Kidney epithelial cell (primary cell): ENCODE measurements at regions not wholly inside any gene's neighbourhood (a gene's known extent, or its start where the extent isn't known, plus 50 kb on each side); places are given as distances from the start of the nearest gene placed in this dataset.
"Not testable (repeated sequence)": the region's sequence is repeated elsewhere in the genome, so short reads cannot be mapped to it uniquely, and the experiment has no call there.

Experiments
- DNase-seq: peaks from one replicate; pipeline ENCODE4 v3.0.0-alpha.2; 2010; ENCODE audit warnings: low read depth
- H3K27me3 ChIP-seq: 2 replicates; pipeline ENCODE4 v1.6.0; 2011; ENCODE audit warnings: low read length; ENCODE audit not compliant: control insufficient read depth, insufficient read depth
- H3K36me3 ChIP-seq: 2 replicates; pipeline ENCODE4 v1.5.1; 2011; ENCODE audit warnings: low read length; ENCODE audit not compliant: control insufficient read depth, insufficient read depth
- H3K4me3 ChIP-seq: 2 replicates; pipeline ENCODE4 v1.5.1; 2011; ENCODE audit warnings: low read depth, mild to moderate bottlenecking, control low read depth, low read length
- TF ChIP-seq, protein P1 (sequence below): IDR thresholded peaks from 2 replicates; pipeline ENCODE4 v1.5.1; 2011; ENCODE audit warnings: mild to moderate bottlenecking, moderate library complexity, low read length, control low read depth, inconsistent platforms; ENCODE audit not compliant: insufficient read depth, poor library complexity, severe bottlenecking

DNA sequence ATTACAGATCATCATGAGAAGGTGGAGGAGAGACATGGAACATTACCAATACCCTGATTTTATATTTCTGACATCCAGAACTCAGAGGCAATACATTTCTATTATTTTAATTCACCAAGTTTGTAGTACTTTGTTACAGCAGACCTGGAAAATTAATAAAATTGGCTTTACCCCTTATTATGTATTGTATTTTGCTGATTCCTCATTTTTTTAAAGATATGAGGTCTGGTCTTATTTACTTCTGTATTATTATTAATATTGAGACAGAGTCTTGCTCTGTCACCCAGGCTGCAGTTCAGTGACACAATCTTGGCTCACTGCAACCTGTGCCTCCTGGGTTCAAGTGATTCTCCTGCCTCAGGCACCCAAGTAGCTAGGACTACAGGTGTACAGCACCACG is 357.3 kb upstream of the TECRL start:
- TF ChIP-seq, protein P1, sequence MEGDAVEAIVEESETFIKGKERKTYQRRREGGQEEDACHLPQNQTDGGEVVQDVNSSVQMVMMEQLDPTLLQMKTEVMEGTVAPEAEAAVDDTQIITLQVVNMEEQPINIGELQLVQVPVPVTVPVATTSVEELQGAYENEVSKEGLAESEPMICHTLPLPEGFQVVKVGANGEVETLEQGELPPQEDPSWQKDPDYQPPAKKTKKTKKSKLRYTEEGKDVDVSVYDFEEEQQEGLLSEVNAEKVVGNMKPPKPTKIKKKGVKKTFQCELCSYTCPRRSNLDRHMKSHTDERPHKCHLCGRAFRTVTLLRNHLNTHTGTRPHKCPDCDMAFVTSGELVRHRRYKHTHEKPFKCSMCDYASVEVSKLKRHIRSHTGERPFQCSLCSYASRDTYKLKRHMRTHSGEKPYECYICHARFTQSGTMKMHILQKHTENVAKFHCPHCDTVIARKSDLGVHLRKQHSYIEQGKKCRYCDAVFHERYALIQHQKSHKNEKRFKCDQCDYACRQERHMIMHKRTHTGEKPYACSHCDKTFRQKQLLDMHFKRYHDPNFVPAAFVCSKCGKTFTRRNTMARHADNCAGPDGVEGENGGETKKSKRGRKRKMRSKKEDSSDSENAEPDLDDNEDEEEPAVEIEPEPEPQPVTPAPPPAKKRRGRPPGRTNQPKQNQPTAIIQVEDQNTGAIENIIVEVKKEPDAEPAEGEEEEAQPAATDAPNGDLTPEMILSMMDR = no peak
- no peaks in the 10 kb centered on the region for H3K27me3 ChIP-seq
- no peak for DNase-seq
- no peaks in the 10 kb centered on the region for H3K36me3 ChIP-seq
- no peak overlapping the region for H3K4me3 ChIP-seq

DNA sequence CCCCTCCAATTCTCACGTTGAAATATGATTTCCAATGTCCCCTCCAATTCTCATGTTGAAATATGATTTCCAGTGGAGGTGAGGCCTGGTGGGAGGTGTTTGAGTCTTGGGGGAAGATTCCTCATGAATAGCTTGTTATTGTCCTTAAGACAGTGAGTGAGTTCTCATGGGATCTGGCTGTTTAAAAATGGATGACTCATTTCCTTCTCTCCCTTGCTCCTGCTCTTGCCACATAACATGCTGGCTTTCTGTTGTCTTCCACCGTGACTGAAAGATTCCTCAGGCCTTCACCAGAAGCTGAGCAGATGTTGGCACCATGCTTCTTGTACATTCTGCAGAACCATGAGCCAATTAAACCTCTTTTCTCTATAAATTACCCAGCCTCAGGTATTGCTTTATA is 346.8 kb upstream of the TECRL start:
- Histone ChIP-seq H3K36me3 (no peaks in the 10 kb centered on the region), H3K27me3 (no peaks in the 10 kb centered on the region), H3K4me3 (no peak overlapping the region)
- TF ChIP-seq, protein P1 = no peak
- DNase-seq = no peak

DNA sequence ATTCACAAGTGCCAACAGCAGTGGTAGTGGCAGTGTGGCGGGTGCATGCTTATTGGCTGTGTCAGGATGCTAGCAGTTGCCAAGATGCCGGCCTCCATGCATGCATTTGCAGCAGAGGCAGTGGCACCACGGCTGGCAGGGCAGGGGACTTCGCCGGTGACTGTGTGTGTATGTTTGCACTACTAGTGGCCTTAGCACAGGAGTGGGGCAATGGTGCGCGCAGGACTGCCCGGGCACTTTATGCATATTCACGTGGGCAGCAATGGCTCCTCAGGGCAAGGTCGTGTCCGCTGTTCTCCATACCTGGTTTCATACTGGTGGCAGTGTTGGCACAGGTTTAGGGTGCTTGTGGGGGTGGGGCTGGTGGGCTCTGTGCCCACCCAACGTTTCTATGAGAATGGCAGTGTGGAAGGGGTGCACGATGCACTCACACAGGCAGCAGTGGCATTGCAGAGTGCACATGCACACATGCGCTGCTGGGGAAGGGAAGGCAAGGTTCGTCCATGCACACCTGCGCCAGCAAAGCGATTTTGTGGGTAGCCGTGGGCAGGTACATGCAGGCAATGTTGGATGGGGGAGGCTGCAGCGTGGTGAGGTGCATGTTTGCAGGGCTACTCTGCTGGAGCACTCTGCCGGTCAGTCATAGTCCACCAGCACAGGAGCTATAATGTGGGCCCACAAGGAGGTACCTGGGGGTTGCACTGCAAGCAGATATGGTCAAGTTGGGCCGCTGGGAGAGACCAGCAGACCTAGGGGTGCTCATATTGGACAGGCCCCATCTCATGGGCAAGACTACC is 338.9 kb upstream of the TECRL start:
- TF ChIP-seq, protein P1 = no peak
- Histone ChIP-seq H3K27me3 (no peaks in the 10 kb centered on the region), H3K36me3 (no peaks in the 10 kb centered on the region), H3K4me3 (no peak overlapping the region)
- no peak for DNase-seq

DNA sequence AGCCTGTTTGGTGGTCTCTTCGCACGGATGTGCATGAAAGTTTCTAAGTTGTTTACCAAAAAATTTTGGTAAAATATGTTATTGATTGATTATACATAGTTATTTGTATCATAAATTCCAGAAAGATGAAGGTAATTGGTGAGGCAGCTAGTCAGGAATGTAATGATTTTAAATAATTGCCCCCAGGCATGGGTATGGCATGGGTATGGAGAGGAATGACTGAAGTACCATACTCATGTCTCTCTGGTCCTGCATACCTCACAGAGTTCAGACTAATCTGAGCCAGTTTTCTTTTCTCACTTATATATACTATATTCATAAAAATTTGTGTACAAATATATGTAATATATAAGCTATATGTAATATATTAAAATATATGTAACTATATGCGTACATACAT is 329.0 kb upstream of the TECRL start:
- no peaks in the 10 kb centered on the region for H3K36me3 ChIP-seq
- no peak overlapping the region for H3K4me3 ChIP-seq
- TF ChIP-seq, protein P1 = no peak
- H3K27me3 ChIP-seq = no peaks in the 10 kb centered on the region
- no peak for DNase-seq

DNA sequence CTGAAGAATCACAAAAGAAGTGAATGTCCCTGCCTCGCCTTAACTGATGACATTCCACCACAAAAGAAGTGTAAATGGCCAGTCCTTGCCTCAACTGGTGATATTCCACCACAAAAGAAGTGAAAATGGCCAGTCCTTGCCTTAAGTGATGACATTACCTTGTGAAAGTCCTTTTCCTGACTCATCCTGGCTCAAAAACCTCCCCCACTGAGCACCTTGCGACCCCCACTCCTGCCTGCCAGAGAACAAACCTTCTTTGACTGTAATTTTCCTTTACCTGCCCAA is 328.5 kb upstream of the TECRL start:
- not testable (repeated sequence) for H3K27me3 ChIP-seq, H3K4me3 ChIP-seq, H3K36me3 ChIP-seq, DNase-seq

DNA sequence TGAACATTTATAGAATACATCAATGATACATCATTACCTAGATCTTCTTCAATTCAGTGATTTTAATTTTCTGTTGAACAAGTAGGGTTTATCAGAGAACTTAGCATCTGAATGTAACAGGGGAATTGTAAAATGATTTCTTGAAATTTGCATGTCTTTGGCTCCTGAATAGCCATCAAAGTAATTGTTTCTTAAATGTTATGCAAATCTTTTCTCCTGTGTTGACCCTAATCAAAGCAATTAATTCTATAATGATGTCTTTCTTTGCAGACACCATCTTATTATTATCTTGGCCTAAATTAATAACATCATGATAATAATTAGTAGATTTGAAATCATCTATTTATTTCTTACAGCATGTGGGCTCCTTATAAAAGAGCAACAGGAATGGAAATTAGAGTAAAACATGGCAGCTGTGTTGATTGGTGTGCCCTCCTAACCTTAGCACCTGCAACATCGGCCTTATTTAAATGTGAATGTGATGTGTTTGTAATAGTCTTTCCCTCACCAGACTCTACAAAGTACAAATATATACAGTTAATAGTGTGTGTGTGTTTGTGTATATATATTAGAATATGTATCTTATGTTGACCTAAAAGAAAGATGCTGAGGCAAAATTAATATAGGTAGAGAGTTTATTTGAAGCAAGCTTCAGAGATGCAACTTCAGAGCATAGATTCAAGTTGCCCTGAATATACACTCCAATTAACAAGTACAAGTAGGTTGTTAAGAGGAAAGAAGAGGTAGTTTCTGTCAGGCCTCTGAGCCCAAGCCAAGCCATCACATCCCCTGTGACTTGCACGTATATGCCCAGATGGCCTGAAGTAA is 328.0 kb upstream of the TECRL start:
- TF ChIP-seq, protein P1 = no peak
- Histone ChIP-seq H3K36me3 (no peaks in the 10 kb centered on the region), H3K27me3 (no peaks in the 10 kb centered on the region), H3K4me3 (no peak overlapping the region)
- no peak for DNase-seq
